ENCODE measurements at regions not wholly inside any gene's neighbourhood (a gene's known extent, or its start where the extent isn't known, plus 50 kb on each side); places are given as distances from the start of the nearest gene placed in this dataset.

DNA sequence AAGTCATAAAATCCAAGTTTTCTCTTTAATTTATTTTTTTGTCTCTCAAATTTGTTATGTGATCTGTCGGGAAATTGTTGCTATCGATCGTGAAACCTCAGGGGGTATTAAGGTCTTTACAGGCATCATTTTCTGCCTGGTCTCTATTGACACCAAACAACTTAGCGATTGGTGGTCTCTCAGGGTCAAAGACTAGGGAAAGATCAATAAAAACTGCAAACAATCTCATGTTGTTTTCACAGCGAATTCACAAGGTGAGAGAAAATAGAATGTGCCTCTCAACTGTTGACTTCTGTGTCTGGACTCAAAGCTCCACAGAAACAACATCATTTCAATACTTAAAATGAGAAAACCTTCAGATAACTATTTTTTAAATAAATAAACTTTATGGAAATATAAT, 645.4 kb upstream of the MIR17HG start:
- Histone ChIP-seq H3K9me3 (ENCODE audit: insufficient read depth, low read depth, low read length) (no peaks in the 10 kb centered on the region), H3K36me3 (ENCODE audit: control insufficient read depth in 1 of 2, insufficient read depth in 2 of 2, low read length in 2 of 2) (no peaks in the 10 kb centered on the region)

GRCh38 chr13:90706631-90707030, 640.9 kb upstream of the MIR17HG start:
- H2AFZ ChIP-seq (ENCODE audit: insufficient read depth, low read length, poor library complexity), result no peak overlapping the region
- no peak overlapping the region for H3K27ac ChIP-seq (ENCODE audit: low read depth, low read length)
- H3K4me2 ChIP-seq (ENCODE audit: low read length), result no peak overlapping the region
- no peaks in the 10 kb centered on the region for H3K9me3 ChIP-seq (ENCODE audit: insufficient read depth, low read depth, low read length)
- no CpG with 5 or more reads among the region's 4 CpGs for WGBS (ENCODE audit: extremely low coverage, insufficient coverage, insufficient read length)
- H3K79me1 ChIP-seq (ENCODE audit: low read length), result no peaks in the 10 kb centered on the region
- H3K14ac ChIP-seq (ENCODE audit: low read length), result no peak overlapping the region
- DNase-seq, result no peak
- H2BK12ac ChIP-seq (ENCODE audit: low read length), result no peak overlapping the region
- no peak overlapping the region for H3K4me3 ChIP-seq (ENCODE audit: low read depth, low read length)
- H3K36me3 ChIP-seq (ENCODE audit: control insufficient read depth in 1 of 2, insufficient read depth in 2 of 2, low read length in 2 of 2), result no peaks in the 10 kb centered on the region
- H4K8ac ChIP-seq (ENCODE audit: low read depth, low read length), result no peak overlapping the region
- no peaks in the 10 kb centered on the region for H3K4me1 ChIP-seq (ENCODE audit: control insufficient read depth in 1 of 2, insufficient read depth in 2 of 2, low read length in 2 of 2)
- H2AK5ac ChIP-seq (ENCODE audit: low read length), result no peak overlapping the region
- H3K23ac ChIP-seq (ENCODE audit: low read length), result no peak overlapping the region
- no peak overlapping the region for H4K91ac ChIP-seq (ENCODE audit: low read depth, low read length)
- H3K79me2 ChIP-seq (ENCODE audit: control insufficient read depth, insufficient read depth, low read length, poor library complexity), result no peaks in the 10 kb centered on the region
- no peak overlapping the region for H3K4ac ChIP-seq (ENCODE audit: low read depth, low read length)
- no peak overlapping the region for H4K12ac ChIP-seq (ENCODE audit: low read depth, low read length)
- H3K9ac ChIP-seq (ENCODE audit: low read length), result no peak overlapping the region
- H3K18ac ChIP-seq (ENCODE audit: low read length), result no peak overlapping the region
- H3K27me3 ChIP-seq (ENCODE audit: insufficient read depth, low read length), result no peaks in the 10 kb centered on the region
- H2BK120ac ChIP-seq (ENCODE audit: insufficient read depth, low read length, poor library complexity), result no peak overlapping the region
- H2BK5ac ChIP-seq (ENCODE audit: low read depth, low read length, poor library complexity), result no peak overlapping the region

More for the DNA sequence above, 645.4 kb upstream of the MIR17HG start:
- H2BK12ac ChIP-seq (ENCODE audit: low read length), result no peak overlapping the region
- no peak overlapping the region for H3K23ac ChIP-seq (ENCODE audit: low read length)
- H2AFZ ChIP-seq (ENCODE audit: insufficient read depth, low read length, poor library complexity), result no peak overlapping the region
- H3K4ac ChIP-seq (ENCODE audit: low read depth, low read length), result no peak overlapping the region
- H3K4me2 ChIP-seq (ENCODE audit: low read length), result no peak overlapping the region
- H4K91ac ChIP-seq (ENCODE audit: low read depth, low read length), result no peak overlapping the region
- H2BK5ac ChIP-seq (ENCODE audit: low read depth, low read length, poor library complexity), result no peak overlapping the region
- no peak overlapping the region for H2AK5ac ChIP-seq (ENCODE audit: low read length)
- H3K4me1 ChIP-seq (ENCODE audit: control insufficient read depth in 1 of 2, insufficient read depth in 2 of 2, low read length in 2 of 2), result no peaks in the 10 kb centered on the region
- H2BK120ac ChIP-seq (ENCODE audit: insufficient read depth, low read length, poor library complexity), result no peak overlapping the region
- WGBS (ENCODE audit: extremely low coverage, insufficient coverage, insufficient read length), result no CpG with 5 or more reads among the region's 5 CpGs
- no peak overlapping the region for H3K18ac ChIP-seq (ENCODE audit: low read length)
- no peak for DNase-seq
- no peak overlapping the region for H3K27ac ChIP-seq (ENCODE audit: low read depth, low read length)
- H3K14ac ChIP-seq (ENCODE audit: low read length), result no peak overlapping the region
- H4K8ac ChIP-seq (ENCODE audit: low read depth, low read length), result no peak overlapping the region
- H3K27me3 ChIP-seq (ENCODE audit: insufficient read depth, low read length), result no peaks in the 10 kb centered on the region
- H3K79me2 ChIP-seq (ENCODE audit: control insufficient read depth, insufficient read depth, low read length, poor library complexity), result no peaks in the 10 kb centered on the region
- no peak overlapping the region for H3K9ac ChIP-seq (ENCODE audit: low read length)
- no peak overlapping the region for H3K4me3 ChIP-seq (ENCODE audit: low read depth, low read length)
- H4K12ac ChIP-seq (ENCODE audit: low read depth, low read length), result no peak overlapping the region
- H3K79me1 ChIP-seq (ENCODE audit: low read length), result no peaks in the 10 kb centered on the region

- Histone ChIP-seq H2BK120ac (ENCODE audit: insufficient read depth, low read length, poor library complexity) (no peak overlapping the region), H2AK5ac (ENCODE audit: low read length) (no peak overlapping the region), H3K79me2 (ENCODE audit: control insufficient read depth, insufficient read depth, low read length, poor library complexity) (no peaks in the 10 kb centered on the region), H3K9ac (ENCODE audit: low read length) (no peak overlapping the region), H2BK5ac (ENCODE audit: low read depth, low read length, poor library complexity) (no peak overlapping the region), H3K4me3 (ENCODE audit: low read depth, low read length) (no peak overlapping the region), H4K91ac (ENCODE audit: low read depth, low read length) (no peak overlapping the region), H4K12ac (ENCODE audit: low read depth, low read length) (no peak overlapping the region), H2BK12ac (ENCODE audit: low read length) (no peak overlapping the region), H3K18ac (ENCODE audit: low read length) (no peak overlapping the region), H3K9me3 (ENCODE audit: insufficient read depth, low read depth, low read length) (no peaks in the 10 kb centered on the region), H3K4ac (ENCODE audit: low read depth, low read length) (no peak overlapping the region), H3K27me3 (ENCODE audit: insufficient read depth, low read length) (no peaks in the 10 kb centered on the region), H3K4me2 (ENCODE audit: low read length) (no peak overlapping the region), H3K79me1 (ENCODE audit: low read length) (no peaks in the 10 kb centered on the region), H3K14ac (ENCODE audit: low read length) (no peak overlapping the region), H3K4me1 (ENCODE audit: control insufficient read depth in 1 of 2, insufficient read depth in 2 of 2, low read length in 2 of 2) (no peaks in the 10 kb centered on the region), H3K36me3 (ENCODE audit: control insufficient read depth in 1 of 2, insufficient read depth in 2 of 2, low read length in 2 of 2) (no peaks in the 10 kb centered on the region), H3K27ac (ENCODE audit: low read depth, low read length) (no peak overlapping the region), H3K23ac (ENCODE audit: low read length) (no peak overlapping the region), H4K8ac (ENCODE audit: low read depth, low read length) (no peak overlapping the region), H2AFZ (ENCODE audit: insufficient read depth, low read length, poor library complexity) (no peak overlapping the region)
- WGBS (ENCODE audit: extremely low coverage, insufficient coverage, insufficient read length), result no CpG with 5 or more reads among the region's 1 CpG
- DNase-seq, result no peak
Observed at GRCh38 chr13:90708128-90708527, 639.4 kb upstream of the MIR17HG start.

GRCh38 chr13:90709319-90709718, 638.2 kb upstream of the MIR17HG start:
- no peak overlapping the region for H2BK120ac ChIP-seq (ENCODE audit: insufficient read depth, low read length, poor library complexity)
- no peaks in the 10 kb centered on the region for H3K27me3 ChIP-seq (ENCODE audit: insufficient read depth, low read length)
- no peak overlapping the region for H3K9ac ChIP-seq (ENCODE audit: low read length)
- no peak overlapping the region for H2AFZ ChIP-seq (ENCODE audit: insufficient read depth, low read length, poor library complexity)
- DNase-seq, result no peak
- H3K27ac ChIP-seq (ENCODE audit: low read depth, low read length), result no peak overlapping the region
- no peak overlapping the region for H4K12ac ChIP-seq (ENCODE audit: low read depth, low read length)
- no peak overlapping the region for H2BK12ac ChIP-seq (ENCODE audit: low read length)
- H2AK5ac ChIP-seq (ENCODE audit: low read length), result no peak overlapping the region
- H2BK5ac ChIP-seq (ENCODE audit: low read depth, low read length, poor library complexity), result no peak overlapping the region
- no peak overlapping the region for H3K18ac ChIP-seq (ENCODE audit: low read length)
- WGBS (ENCODE audit: extremely low coverage, insufficient coverage, insufficient read length), result no CpG with 5 or more reads among the region's 1 CpG
- H3K4me3 ChIP-seq (ENCODE audit: low read depth, low read length), result no peak overlapping the region
- no peak overlapping the region for H3K14ac ChIP-seq (ENCODE audit: low read length)
- no peak overlapping the region for H3K4me2 ChIP-seq (ENCODE audit: low read length)
- H3K79me1 ChIP-seq (ENCODE audit: low read length), result no peaks in the 10 kb centered on the region
- no peak overlapping the region for H4K91ac ChIP-seq (ENCODE audit: low read depth, low read length)
- no peak overlapping the region for H3K4ac ChIP-seq (ENCODE audit: low read depth, low read length)
- H4K8ac ChIP-seq (ENCODE audit: low read depth, low read length), result no peak overlapping the region
- H3K9me3 ChIP-seq (ENCODE audit: insufficient read depth, low read depth, low read length), result no peaks in the 10 kb centered on the region
- H3K4me1 ChIP-seq (ENCODE audit: control insufficient read depth in 1 of 2, insufficient read depth in 2 of 2, low read length in 2 of 2), result no peaks in the 10 kb centered on the region
- no peaks in the 10 kb centered on the region for H3K36me3 ChIP-seq (ENCODE audit: control insufficient read depth in 1 of 2, insufficient read depth in 2 of 2, low read length in 2 of 2)
- H3K79me2 ChIP-seq (ENCODE audit: control insufficient read depth, insufficient read depth, low read length, poor library complexity), result no peaks in the 10 kb centered on the region
- no peak overlapping the region for H3K23ac ChIP-seq (ENCODE audit: low read length)

All from trophoblast cell (in vitro differentiated cells and primary cell).